TTC549 (cell line): ENCODE measurements at regions not wholly inside any gene's neighbourhood (a gene's known extent, or its start where the extent isn't known, plus 50 kb on each side); places are given as distances from the start of the nearest gene placed in this dataset.

ENCODE experiments used
- FAIRE-seq: peaks from 2 replicates; lab custom pipeline; 2012; peaks lifted over from hg19 to GRCh38; lab: Jason Lieb, UNC

DNA sequence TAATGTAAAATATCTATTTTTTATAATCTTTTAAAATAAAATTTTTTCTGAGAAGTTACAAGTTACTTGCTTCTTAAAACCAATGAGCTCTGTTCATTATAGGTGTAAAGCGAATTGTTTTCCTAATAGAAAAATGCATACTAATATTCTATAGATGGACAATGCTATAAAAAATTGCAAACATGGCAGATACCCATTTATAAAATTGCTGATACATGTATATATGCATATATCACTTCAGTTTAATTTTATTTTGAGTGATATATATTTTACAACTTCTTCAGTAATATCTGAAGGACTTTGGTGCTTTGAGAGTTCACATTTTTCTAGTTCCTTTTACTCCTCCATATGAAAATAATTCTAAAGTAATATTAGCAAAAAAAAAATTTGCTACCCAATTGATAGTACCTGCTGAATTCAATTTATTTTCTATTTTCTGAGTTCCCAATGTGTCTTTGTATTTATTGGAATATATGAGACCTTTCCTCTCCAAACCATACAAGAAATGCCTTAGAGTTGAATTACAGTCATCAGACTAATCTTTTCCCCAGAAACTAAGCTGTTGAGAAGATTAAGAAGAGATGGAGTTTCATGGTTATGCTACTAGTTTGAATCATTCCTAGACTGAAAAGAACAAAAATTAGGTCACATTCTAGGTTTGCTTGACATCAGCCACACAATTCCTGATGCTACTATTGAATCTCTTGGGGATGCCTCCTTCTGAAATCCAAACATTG lies 1937.5 kb upstream of the SEL1L start:
- no peak for FAIRE-seq

DNA sequence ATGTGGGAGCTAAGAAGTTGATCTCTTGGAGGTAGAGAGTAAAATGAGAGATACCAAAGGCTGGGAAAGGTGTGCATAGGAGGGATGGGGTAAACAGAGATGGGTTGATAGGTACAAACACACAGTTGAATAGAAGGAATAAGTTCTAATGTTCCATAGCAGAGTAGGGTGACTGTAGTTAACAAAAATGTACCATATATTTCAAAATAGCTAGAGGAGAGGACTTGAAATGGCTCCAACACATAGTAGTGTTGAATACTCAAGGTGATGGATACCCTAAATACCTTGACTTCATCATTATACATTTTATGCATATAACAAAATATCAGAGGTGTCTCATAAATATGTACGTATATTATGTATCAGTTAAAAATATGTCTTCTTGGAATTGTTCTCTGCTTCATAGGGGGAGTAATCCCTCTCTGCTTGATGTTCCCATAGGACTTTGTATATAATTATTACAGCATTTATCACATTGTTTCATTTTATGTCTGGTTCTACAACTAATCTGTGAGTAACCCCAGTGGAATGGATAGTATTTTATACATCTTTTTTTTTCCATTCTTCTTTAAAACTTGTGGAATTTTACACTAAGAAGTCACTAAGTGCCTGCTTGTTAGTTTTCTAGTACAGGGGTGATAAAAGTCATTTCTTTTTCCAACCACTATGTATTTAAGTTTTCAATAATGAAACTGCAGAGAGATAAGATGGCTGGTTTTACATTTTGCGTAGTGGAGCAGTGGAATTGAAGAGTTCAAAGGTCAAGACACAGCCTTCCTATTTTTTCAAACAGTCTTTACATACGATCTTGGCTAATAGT lies 1940.0 kb upstream of the SEL1L start:
- FAIRE-seq: no peak

DNA sequence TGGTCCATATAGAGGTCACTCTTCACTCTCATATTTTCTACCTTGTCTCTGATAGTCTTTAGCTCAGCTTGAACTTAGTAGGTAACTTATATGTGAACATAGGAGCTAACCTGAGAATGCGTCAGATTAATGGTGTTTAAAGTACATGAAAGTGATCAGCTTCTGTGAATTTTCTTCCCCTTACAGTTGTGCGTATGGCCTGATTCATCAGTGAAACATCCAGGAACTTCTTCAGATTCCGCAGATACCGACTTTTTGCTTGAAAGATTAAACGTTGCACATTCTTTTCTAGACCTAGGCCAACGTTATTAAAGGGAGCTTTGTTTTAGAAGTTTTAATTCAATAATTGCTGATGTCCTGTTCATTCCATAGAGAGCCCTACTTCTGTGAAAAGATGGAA lies 1945.1 kb upstream of the SEL1L start:
- no peak for FAIRE-seq

DNA sequence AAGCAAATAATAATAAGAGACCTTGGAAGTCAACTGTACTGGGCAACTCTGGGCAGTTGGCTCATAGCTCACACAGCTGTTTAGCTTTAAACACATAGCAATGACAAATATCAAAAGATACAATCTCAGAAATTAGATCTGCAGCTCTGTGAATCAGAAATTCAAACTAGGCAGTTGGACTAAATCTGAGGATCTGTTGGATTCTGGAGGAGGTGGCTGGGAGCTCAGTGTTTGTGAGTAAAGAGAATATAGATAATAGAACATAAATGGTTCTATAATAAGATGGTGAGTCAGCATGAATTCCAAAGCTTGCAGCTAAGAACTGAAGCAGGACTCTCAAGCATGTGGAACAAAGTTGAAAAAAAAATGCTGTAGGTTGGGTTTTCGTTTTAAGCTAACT lies 1949.4 kb upstream of the SEL1L start:
- no peak for FAIRE-seq

DNA sequence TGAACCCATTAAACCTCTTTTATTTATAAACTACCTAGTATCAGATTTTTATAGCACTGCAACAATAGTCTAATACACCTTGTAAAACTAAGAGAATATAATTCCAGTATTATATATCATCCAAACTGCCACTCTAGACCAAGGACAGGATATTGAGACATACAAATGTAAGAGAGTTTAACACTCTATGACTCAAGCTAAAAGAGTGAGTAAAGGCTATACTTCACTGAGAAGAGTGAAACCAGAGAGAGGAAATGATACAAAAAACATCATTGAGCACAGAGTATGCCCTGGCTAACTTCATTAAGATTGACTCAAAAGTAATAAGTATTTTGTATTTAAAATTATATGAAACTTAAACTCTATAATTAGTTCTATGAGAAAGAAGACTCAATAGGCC lies 1951.9 kb upstream of the SEL1L start:
- no peak for FAIRE-seq

DNA sequence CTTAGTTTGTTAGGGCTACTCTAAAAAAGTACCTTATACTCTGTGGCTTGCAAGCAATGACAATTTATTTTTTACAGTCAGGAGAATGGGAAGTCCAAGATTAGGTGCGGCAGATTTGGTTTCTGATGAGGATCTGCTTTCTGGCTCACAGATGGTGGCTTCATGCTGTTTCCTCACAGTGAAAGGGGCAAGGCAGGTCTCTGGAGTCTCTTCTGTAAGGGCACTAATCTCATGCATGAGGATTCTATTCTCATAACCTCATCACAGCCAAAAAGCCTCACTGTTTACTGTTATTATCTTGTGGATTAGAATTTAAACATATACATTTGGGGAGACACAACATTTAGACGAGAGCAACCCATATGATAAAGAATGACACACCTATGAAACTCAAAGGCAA lies 1957.4 kb upstream of the SEL1L start:
- FAIRE-seq: no peak

DNA sequence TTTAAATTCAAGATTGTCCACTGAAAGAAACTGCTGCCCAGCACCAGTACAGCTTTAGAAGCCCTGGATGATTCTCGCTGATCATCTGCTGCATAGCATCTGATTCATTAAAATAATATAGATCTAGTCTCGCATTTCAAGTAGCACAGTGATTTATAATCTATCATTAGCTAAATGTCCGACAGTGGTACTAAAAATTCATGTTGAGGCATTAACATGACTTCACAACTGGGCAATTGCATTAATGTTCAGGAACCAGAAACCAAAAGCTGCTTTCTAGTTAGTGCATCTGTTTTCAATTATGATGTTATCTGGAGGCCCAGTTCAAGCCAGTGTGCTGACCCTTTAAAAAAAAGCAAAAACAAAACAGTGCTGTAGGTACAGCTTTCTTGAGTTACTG lies 1987.2 kb upstream of the SEL1L start:
- no peak for FAIRE-seq

DNA sequence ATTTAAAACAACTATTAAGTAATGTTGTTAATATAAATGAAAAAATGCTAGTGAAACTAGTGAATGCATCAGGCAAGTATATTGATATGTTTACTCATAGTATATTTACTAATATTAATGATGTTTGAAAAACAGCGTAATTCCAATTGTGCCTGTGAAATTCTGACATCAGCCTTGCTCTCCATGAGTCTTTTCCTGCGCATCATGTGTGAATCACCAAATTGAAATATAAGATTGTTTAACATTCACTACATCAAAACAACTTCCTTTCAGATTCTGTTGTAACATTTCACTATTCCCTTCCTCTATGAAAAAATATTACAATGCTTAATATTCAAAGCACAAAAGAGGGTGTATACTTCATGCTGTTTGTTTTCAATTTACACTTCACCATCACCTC lies 1995.9 kb upstream of the SEL1L start:
- no peak for FAIRE-seq

DNA sequence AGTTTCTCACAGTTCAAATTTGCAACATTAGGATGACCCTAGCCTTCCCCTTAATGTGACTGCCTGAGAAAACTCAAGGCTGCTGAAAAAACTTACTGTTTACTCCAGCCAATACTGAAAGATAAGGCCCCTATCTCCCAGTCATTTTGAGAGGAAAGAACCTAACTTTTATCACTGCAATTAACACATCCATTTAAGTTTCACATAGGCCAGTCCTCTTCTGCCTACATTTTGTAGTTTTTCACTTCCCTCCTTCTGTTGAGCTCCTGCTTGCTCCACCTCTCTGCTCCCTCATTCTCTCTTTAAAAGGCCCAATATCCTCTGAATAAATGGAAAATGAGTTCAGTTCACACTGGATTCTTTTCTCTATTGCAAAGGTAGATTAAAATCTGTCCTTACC lies 1996.2 kb upstream of the FLRT2 start:
- FAIRE-seq: no peak

DNA sequence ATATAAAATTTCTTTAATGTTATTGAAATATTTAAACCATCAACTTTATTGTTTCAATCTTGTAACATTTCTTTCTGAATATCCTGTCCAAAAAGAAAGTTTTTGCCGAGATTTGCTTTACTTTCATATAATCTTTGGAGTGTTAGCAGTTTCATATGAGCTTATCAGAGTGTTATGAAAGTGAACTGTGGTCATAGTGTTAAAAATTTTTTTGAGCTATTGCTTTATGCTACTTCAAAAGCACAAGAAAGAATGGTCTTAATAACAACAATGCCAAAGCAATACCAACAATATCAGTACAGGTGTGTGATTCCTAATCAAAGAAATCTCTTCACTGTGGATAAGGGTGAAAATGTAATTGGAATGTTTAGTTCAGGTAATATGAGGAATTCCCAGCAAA lies 1994.9 kb upstream of the FLRT2 start:
- no peak for FAIRE-seq

DNA sequence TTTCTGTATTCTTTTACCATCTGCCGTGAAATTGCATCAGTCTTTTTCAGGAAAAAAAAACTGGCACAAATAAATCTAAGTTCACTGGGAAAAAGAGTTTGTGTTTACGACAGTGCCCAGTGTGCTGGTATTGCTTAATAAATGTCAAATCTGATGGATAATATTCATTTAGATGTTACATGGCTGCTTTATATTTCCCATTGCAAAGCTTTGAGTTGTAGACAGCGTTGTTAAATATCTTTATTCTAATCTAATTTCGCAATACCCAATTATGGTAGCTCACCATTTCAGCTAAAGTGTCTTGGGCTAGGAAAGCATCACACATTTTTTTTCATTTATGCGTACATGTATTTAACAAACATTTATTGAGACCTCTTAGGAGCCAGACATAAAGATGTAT lies 1994.5 kb upstream of the FLRT2 start:
- no peak for FAIRE-seq

DNA sequence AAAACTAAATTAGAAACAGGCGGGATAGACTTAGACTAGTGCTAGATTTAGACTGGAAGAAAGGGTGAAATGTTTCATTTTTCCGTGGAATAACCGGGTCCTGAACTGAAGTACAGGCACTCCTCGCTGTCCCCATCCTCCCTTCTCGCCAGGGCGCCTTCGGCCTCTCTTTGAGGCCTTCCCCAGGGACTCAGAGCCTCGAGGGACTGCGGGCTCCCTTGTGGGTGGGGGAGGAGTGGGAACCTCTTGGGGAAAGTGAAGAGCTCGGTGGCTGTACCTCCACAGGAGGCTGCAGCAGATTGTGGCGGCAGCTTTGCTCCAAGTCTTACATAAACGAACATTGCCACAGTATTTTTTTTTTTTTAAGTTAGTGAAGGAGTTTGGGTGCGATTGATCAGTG lies 1988.8 kb upstream of the FLRT2 start:
- no peak for FAIRE-seq

DNA sequence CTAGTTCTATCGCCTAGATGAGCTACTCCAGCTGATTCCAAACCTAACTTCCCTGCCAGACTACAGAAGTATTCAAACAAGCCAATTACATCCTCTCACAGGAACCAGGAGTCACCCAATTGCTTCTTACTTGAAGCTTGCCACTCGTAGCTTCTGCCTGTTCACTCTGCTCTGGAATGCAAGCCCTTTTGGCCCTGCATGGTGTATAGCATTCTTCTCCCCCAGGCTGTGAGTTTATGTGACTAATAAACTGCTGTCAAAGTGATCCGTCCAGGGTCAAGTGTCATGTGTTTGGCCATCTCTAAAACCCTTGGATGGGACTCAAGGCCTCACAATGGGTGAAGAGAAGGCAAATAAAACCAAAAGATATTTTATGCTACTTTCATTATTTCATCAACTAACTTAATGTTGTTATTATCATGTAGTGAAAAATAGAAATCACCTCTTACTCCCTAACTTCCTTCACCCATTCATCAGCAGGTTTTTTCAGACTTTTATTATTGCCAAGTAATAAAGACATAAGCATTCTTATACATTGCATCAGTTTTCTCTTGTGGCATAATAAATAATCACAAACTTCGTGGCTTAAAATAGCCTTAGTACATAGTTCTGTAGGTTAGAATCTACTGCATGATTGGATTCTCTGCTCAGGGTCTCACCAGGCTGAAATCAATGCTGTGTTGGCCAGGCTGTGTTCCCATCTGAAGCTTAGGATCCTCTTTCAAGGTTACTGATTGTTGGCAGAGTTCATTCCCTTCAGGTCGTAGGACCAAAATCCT lies 1981.7 kb upstream of the FLRT2 start:
- FAIRE-seq: no peak

DNA sequence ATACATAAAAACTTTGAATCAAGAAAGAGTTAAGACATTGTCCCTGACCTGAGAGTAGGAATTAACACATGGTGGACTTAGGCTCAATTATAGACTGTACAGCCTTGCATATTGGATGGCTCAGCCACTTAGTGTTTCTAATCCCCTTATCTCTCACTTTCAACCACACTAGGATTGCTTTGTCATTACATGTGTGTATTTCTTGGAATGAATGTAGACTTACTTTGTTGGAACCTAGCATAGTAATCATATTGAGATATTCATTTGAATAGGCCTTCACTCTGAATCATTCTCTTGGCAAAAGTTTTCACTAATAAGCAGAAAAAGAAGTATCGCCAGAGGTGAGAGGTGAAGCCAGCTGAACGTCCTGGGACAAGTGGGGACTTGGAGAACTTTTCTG lies 1973.9 kb upstream of the FLRT2 start:
- no peak for FAIRE-seq

DNA sequence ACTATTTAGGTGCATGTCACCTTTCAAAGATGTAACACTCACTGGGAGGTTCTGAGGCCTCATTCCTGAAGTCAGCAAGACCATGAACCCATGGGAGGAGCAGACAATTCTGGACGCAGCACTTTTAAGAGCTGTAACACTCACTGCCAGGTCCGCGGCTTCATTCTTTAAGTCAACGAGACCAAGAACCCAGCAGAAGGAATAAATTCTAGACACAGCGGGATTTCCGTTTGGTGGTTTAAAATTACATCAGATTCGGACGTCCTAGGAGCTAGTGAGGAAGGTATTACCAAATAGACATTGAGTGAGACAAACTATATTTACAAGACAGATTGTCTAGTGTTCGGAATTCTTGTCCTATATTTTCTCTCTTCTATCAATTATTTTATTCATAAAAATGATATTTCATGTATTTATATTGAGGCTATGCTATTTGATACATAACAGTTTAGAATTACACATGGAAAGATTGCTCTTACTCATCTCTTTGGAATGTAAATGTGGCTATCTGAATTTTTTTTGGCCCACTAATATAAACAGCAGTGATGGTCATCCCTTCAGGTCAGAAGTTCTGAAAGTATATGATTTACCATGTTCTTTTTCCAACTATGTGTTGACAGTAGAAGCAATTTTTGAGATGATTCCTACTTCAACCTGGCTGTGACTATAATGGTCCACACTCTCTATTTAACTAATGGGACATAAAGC lies 1973.0 kb upstream of the FLRT2 start:
- no peak for FAIRE-seq

DNA sequence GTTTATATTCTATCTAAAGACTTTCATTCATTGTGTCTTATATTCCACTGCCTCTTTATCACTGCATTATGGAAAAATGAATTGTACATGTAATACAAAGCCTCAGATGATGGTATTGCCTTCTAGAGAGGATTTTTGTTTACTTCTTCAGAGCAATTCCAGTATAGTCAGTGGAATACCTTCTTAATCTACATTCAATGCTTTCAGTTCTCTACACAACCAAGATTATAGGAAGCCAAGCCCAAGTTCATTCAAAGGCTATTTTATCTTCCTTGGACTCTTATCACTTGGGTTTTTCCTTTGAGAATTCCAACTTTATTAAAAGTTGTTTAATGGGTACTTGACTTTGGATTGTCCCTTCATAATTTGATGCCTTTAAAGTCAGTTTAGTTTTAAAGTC lies 1971.0 kb upstream of the FLRT2 start:
- no peak for FAIRE-seq

DNA sequence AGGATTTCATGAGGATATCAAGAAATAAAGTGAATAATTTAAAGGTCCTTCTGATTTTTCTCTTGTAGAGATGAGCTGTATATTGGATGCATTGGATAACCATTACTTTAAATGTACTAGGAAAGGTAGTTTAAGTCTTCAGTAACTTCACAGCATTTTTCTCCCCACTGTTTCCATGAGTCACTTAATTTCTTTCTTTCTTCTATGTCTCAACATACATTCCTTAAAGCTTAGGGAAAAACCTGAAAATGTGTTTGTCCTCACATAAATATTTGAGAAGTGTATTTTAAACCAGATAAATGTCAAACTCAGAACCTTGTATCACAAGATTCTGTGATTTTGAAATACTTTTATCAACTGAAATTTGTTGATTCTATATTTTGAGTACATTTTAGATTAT lies 1970.2 kb upstream of the FLRT2 start:
- FAIRE-seq: no peak

DNA sequence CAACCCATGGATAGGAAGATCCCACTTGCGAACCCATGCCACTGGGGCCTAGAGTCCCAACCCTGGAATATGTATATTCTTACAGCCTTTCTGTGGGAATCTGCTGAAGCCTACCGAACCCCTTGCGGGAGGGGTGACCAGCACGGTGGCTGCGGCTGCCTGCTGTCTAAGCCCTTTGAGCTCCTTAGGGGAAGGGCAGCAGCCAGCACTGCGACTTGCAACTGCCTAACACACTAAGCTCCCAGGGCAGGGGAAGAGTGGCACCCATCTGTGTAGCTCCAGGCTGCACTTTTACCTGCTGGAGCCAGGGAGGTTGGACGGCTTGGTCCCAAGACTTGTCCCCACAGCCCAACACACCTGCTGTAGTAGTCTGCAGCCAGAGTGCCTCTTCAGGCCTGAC lies 1968.7 kb upstream of the FLRT2 start:
- FAIRE-seq: no peak

DNA sequence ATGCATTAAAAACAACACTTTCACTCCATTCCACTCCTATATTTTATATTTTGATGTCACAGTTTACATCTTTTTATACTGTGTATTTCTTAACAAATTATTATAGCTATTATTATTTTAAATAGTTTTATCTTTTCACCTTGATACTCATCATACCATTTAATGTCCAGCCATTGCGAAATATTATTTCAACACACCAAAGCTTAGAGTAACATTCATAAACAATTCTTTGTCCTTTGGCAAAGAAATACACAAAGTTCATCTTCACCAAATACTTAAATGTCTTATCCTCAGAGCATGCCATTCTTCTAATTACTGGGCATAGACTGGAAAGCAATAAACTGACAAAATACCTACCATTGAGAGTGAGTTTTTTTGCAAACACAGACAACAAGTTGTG lies 1963.4 kb upstream of the FLRT2 start:
- FAIRE-seq: no peak

DNA sequence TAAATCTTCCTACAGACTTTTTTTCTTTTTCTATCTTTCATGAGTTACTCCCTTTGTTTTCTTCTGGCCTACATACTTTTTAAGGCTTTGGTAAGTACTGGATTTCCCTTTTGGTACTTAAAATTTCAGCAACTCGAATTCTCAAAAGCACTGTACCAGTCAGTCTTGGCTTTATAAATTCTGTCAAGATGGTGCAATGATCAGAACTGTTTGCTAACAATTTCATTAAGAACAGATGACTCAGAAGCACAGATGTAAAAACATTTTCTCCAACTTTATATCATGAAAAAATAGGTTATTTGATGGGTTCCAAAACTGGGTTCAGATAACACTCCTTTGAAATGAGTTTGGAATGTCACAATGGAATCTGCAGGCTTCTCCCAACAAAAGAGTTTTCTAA lies 1961.8 kb upstream of the FLRT2 start:
- no peak for FAIRE-seq

DNA sequence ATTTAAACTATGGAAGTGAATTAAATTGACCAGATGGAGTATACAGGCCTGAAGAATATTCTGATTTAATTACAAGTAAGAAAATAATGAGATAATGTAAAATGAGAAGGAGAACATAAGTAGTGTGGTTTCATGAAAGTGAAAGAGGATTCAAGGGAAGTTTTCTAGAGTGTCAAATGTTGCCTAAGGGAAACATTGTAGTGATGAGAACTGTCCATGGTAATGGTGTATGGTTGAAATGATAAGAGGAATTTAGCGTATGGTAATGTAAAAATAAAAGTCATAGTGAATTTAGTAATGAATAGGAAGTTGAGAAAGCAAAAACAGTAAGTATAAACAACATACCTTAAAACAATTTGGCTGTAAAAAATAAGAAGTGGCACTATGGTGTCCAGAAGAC lies 1954.6 kb upstream of the FLRT2 start:
- no peak for FAIRE-seq

DNA sequence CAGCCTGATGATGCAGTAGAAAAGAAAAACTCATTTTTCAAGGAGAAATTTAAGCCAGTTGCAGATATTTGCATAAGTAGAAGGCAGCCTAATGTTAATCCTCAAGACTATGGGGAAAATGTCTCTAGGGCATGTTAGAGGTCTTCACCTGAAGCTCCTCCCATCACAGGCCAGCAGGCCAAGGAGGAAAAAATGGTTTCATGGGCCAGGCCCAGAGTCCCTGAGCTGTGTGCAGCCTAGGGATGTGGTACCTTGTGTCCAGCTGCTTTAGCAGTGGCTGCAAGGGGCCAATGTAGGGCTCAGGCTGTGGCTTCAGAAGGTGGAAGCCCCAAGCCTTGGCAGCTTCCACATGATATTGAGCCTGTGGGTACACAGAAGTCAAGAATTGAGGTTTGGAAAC lies 1946.7 kb upstream of the FLRT2 start:
- FAIRE-seq: no peak

DNA sequence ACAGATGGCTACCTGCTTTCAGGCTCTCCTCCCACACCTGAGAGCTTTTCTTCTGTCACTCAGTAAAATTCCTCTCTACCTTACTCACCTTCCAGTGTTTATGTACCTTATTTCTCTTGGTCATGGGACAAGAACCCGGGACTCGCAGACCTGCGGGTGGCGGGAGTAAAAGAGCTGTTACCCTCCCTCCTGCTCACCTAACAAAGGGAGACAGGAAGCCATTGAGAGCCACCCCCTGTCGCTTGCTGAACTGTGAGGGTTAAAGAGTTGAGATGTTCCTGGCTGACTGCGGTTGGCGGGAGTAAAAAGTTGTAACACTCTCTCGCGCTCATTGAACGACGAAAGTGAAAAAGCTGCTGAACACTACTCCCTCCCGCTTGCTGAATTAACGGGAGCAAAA lies 1935.1 kb upstream of the FLRT2 start:
- no peak for FAIRE-seq
